Parathyroid adenoma (tissue), 2 donors: ENCODE measurements at regions not wholly inside any gene's neighbourhood (a gene's known extent, or its start where the extent isn't known, plus 50 kb on each side); places are given as distances from the start of the nearest gene placed in this dataset.

ENCODE experiments used
- H2AFZ ChIP-seq: fragments of 300-600 bp; sonication (generic); one replicate; pipeline ENCODE4 v1.7.0; 2017; ENCODE audit warnings: antibody characterized with exemption, mild to moderate bottlenecking
- H3K27ac ChIP-seq: fragments of 300-600 bp; sonication (generic); one replicate; pipeline ENCODE4 v1.7.0; 2017
- H3K27me3 ChIP-seq: fragments of 300-600 bp; sonication (generic); one replicate; pipeline ENCODE4 v1.7.0; 2017; ENCODE audit warnings: low read length; ENCODE audit not compliant: control insufficient read depth, insufficient read depth
- H3K36me3 ChIP-seq: fragments of 300-600 bp; sonication (generic); one replicate; pipeline ENCODE4 v1.7.0; 2017; ENCODE audit warnings: low read length; ENCODE audit not compliant: control insufficient read depth, insufficient read depth
- H3K4me1 ChIP-seq: fragments of 300-600 bp; sonication (generic); one replicate; pipeline ENCODE4 v1.7.0; 2017; ENCODE audit warnings: control low read depth
- H3K4me2 ChIP-seq: fragments of 300-600 bp; sonication (generic); one replicate; pipeline ENCODE4 v1.7.0; 2017; ENCODE audit warnings: low read length
- H3K4me3 ChIP-seq: fragments of 300-600 bp; sonication (generic); one replicate; pipeline ENCODE4 v1.7.0; 2017; ENCODE audit warnings: low read depth, low read length
- H3K79me2 ChIP-seq: fragments of 300-600 bp; sonication (generic); one replicate; pipeline ENCODE4 v1.7.0; 2017; ENCODE audit warnings: control low read depth
- H3K9ac ChIP-seq: fragments of 300-600 bp; sonication (generic); one replicate; pipeline ENCODE4 v1.7.0; 2017; ENCODE audit warnings: mild to moderate bottlenecking
- H3K9me3 ChIP-seq: fragments of 300-600 bp; sonication (generic); one replicate; pipeline ENCODE4 v1.7.0; 2017; ENCODE audit warnings: low read length; ENCODE audit not compliant: control insufficient read depth
- TF ChIP-seq, protein P1 (sequence below): fragments of 300-600 bp; sonication (generic); IDR thresholded peaks from one replicate; pipeline ENCODE4 v1.7.0; 2017; ENCODE audit warnings: antibody characterized with exemption, mild to moderate bottlenecking
- donor health status: primary hyperparathyroidism.

DNA sequence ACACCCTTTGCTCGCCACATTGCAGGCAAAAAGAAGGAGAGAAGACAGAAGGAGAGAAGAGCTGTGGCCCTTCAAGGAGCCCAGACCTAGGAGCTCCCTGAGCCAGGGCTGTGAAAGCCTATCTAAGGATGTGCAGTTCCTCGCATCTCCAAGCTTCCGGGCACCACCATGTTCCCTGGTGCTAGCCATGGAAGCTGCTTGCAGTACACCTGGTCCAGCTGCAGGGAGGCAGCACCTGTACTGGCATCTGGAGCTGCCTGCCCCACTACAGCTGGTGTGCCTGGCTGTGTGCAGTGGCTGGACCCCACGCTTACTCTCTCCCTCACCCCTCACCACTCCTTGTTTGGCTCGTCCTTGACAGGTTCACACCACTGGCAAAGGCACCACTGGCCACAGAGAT is 1111.8 kb upstream of the POT1 start:
- Histone ChIP-seq H3K36me3 (no peaks in the 10 kb centered on the region), H3K79me2 (no peaks in the 10 kb centered on the region)
- TF ChIP-seq, protein P1, sequence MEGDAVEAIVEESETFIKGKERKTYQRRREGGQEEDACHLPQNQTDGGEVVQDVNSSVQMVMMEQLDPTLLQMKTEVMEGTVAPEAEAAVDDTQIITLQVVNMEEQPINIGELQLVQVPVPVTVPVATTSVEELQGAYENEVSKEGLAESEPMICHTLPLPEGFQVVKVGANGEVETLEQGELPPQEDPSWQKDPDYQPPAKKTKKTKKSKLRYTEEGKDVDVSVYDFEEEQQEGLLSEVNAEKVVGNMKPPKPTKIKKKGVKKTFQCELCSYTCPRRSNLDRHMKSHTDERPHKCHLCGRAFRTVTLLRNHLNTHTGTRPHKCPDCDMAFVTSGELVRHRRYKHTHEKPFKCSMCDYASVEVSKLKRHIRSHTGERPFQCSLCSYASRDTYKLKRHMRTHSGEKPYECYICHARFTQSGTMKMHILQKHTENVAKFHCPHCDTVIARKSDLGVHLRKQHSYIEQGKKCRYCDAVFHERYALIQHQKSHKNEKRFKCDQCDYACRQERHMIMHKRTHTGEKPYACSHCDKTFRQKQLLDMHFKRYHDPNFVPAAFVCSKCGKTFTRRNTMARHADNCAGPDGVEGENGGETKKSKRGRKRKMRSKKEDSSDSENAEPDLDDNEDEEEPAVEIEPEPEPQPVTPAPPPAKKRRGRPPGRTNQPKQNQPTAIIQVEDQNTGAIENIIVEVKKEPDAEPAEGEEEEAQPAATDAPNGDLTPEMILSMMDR = no peak

DNA sequence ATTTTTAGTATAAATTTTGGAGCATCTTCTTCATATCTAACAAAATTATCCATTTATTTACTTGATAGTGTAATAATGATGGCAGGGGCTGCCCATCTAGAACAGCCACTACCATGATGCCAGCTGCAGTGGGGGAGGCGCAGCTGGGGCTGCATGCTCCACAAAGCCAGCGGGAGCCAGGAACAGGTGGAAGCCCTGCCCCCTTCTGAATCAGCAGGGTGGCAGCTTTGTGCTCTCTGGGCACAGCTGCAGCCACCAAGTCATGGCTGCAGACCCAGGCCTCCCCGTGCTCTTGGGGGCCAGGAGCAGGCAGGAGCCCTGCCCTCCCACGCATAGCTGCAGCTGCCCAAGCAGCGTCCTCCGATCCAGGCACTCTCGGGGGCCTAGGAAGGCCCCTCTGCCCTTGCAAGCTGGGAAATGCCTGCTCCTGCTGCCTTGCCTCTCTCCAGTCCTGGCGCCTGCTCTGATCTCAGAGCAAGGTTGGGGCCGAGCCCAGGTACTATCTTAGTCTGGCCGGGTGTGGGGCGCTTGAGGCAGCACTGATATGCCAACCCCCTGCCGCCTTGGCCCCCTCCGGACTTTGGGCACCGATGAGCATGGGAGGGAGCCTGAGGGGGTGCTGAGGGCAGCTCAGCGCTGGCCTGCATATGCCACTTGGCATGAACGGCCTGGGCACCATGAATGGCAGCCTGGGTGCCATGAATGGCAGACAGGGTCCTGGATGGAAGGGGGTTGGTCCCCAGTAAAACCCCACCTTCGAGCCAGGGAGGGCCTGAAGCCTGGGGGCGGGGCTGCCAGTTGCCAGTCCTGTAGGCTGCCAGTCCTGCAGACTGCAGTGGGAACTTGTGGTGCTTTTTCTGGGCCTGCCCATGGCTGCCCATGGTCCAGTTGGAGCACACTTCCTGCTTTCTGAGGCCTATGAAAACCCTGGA is 1110.8 kb upstream of the POT1 start:
- H3K27ac ChIP-seq = no peak overlapping the region
- no peaks in the 10 kb centered on the region for H3K79me2 ChIP-seq
- TF ChIP-seq, protein P1 = no peak
- no peaks in the 10 kb centered on the region for H3K36me3 ChIP-seq
- H3K4me2 ChIP-seq = no peak overlapping the region
- H3K4me3 ChIP-seq = no peak overlapping the region
- no peaks in the 10 kb centered on the region for H3K4me1 ChIP-seq
- no peak overlapping the region for H2AFZ ChIP-seq
- no peaks in the 10 kb centered on the region for H3K9me3 ChIP-seq
- H3K27me3 ChIP-seq = no peaks in the 10 kb centered on the region
- H3K9ac ChIP-seq = no peak overlapping the region

More for the DNA sequence above, 1111.8 kb upstream of the POT1 start:
- no peak overlapping the region for H3K9ac ChIP-seq
- no peaks in the 10 kb centered on the region for H3K27me3 ChIP-seq
- no peak overlapping the region for H3K4me3 ChIP-seq
- H3K4me1 ChIP-seq = no peaks in the 10 kb centered on the region
- H2AFZ ChIP-seq = no peak overlapping the region
- no peak overlapping the region for H3K4me2 ChIP-seq
- H3K9me3 ChIP-seq = no peaks in the 10 kb centered on the region
- H3K27ac ChIP-seq = no peak overlapping the region

- no peaks in the 10 kb centered on the region for H3K27me3 ChIP-seq
- H3K79me2 ChIP-seq = no peaks in the 10 kb centered on the region
Measured at GRCh38 chr7:126026421-126027088, 1096.9 kb upstream of the POT1 start.

DNA sequence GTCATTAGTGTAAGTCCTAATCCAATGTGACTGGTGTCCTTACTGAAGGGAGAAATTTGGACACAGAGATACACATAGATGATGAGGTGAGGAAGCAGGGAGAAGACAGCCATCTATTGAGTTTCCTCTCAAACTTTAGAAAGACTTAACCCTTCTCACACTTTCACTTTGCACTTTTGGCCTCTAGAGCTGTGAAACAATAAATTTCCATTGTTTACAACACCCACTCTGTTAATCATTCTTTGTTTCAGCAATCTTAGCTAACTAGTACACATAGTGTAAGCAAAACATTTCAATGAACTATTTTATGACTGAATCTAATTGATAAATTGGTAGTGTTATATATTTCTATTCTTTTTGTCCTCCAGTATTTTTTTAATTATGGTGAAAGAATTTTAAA is 1092.8 kb upstream of the POT1 start:
- Histone ChIP-seq H3K4me1 (no peaks in the 10 kb centered on the region), H3K79me2 (no peaks in the 10 kb centered on the region), H2AFZ (no peak overlapping the region), H3K9me3 (no peaks in the 10 kb centered on the region), H3K36me3 (no peaks in the 10 kb centered on the region), H3K27ac (no peak overlapping the region), H3K27me3 (no peaks in the 10 kb centered on the region), H3K4me2 (no peak overlapping the region), H3K9ac (no peak overlapping the region), H3K4me3 (no peak overlapping the region)
- TF ChIP-seq, protein P1 = no peak

More at GRCh38 chr7:126026421-126027088, 1096.9 kb upstream of the POT1 start:
- Histone ChIP-seq H3K9me3 (no peaks in the 10 kb centered on the region), H3K27ac (no peak overlapping the region), H3K9ac (no peak overlapping the region), H2AFZ (no peak overlapping the region), H3K4me2 (peak overlapping the region; percentile 5), H3K4me1 (no peaks in the 10 kb centered on the region), H3K4me3 (no peak overlapping the region), H3K36me3 (no peaks in the 10 kb centered on the region)
- TF ChIP-seq, protein P1 = no peak
